Uterus (tissue), 2 donors: ENCODE measurements at regions not wholly inside any gene's neighbourhood (a gene's known extent, or its start where the extent isn't known, plus 50 kb on each side); places are given as distances from the start of the nearest gene placed in this dataset.
A peak's percentile ranks its signal among the peaks of the same experiment; 100 is the strongest.

Source experiments
- POLR2A ChIP-seq, 2 donors: fragments of 450-650 bp; IDR thresholded peaks; one replicate each; pipeline ENCODE4 v1.6.1; 2016; ENCODE audit warnings: antibody characterized with exemption in 2 of 2, mild to moderate bottlenecking in 1 of 2, moderate library complexity in 1 of 2
- TF ChIP-seq, protein P1 (sequence below), 4 experiments: fragments of 200-600 bp in 2 of 4; fragments of 450-650 bp in 2 of 4; sonication (generic) in 2 of 4; IDR thresholded peaks; one replicate each; pipeline ENCODE4 v1.5.1; 2016 to 2019; ENCODE audit warnings: antibody characterized with exemption in 4 of 4, mild to moderate bottlenecking in 2 of 4, moderate library complexity in 1 of 4

DNA sequence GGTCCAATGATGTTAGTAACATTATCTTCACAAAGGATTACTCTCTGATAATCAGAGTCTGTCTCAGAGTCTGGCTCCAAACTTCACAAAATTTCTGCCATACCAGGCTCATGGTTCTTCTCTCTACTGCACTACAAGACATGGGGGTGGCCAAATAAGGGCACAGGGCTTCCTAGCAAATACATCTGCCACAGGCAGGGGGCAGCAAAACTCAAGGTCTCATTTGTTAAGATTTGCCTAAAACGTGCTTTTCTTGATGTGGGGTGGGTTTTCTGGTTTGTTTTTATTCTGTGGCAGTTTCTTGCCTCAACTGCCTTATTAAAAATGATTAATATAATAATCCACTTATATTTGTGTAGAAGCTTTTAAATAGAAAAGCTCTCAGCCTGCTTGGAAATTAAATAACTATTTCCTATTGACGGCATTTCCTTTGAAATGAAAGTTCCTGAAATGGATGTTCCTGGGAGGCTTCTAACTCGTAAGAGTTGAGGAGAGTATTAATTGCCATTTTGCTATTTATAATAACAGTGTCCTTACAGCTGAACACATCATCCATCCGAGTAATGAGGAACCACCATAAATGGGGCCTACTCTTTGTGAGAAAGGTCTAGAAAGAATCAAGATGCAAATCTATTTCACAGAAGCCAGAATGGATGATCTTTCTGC, 53.8 kb downstream of the SST start:
- TF ChIP-seq, protein P1, sequence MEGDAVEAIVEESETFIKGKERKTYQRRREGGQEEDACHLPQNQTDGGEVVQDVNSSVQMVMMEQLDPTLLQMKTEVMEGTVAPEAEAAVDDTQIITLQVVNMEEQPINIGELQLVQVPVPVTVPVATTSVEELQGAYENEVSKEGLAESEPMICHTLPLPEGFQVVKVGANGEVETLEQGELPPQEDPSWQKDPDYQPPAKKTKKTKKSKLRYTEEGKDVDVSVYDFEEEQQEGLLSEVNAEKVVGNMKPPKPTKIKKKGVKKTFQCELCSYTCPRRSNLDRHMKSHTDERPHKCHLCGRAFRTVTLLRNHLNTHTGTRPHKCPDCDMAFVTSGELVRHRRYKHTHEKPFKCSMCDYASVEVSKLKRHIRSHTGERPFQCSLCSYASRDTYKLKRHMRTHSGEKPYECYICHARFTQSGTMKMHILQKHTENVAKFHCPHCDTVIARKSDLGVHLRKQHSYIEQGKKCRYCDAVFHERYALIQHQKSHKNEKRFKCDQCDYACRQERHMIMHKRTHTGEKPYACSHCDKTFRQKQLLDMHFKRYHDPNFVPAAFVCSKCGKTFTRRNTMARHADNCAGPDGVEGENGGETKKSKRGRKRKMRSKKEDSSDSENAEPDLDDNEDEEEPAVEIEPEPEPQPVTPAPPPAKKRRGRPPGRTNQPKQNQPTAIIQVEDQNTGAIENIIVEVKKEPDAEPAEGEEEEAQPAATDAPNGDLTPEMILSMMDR (IDR thresholded peaks at IDR 0.05), result peak; percentile 25 to 49 (median 44)
- TF ChIP-seq POLR2A (IDR thresholded peaks at IDR 0.05), result no peak
